GM19193 (cell line): ENCODE measurements at regions not wholly inside any gene's neighbourhood (a gene's known extent, or its start where the extent isn't known, plus 50 kb on each side); places are given as distances from the start of the nearest gene placed in this dataset.

Experiments used
- POLR2A ChIP-seq: IDR thresholded peaks from 4 replicates; pipeline ENCODE4 v1.6.1; 2011; ENCODE audit not compliant: insufficient read depth, insufficient read length; ENCODE audit errors: extremely low read depth

- TF ChIP-seq POLR2A, result no peak
Measured at GRCh38 chr10:90602862-90603610, 254.8 kb downstream of the HTR7 start.

GRCh38 chr10:90604636-90605035 is 253.2 kb downstream of the HTR7 start:
- TF ChIP-seq POLR2A, result no peak

- TF ChIP-seq POLR2A, result no peak
Measured at GRCh38 chr10:90605506-90605905, 252.3 kb downstream of the HTR7 start.

GRCh38 chr10:90612276-90612675 is 245.6 kb downstream of the HTR7 start:
- no peak for TF ChIP-seq POLR2A

- TF ChIP-seq POLR2A, result no peak
Measured at GRCh38 chr10:90614631-90615030, 243.2 kb downstream of the HTR7 start.

GRCh38 chr10:90621577-90621976 is 236.3 kb downstream of the HTR7 start:
- no peak for TF ChIP-seq POLR2A

- TF ChIP-seq POLR2A, result no peak
Measured at GRCh38 chr10:90635111-90635765, 222.6 kb downstream of the HTR7 start.

GRCh38 chr10:90640756-90641155 is 217.1 kb downstream of the HTR7 start:
- no peak for TF ChIP-seq POLR2A

- no peak for TF ChIP-seq POLR2A
Measured at GRCh38 chr10:90641731-90642130, 216.1 kb downstream of the HTR7 start.

GRCh38 chr10:90642136-90642535 is 215.7 kb downstream of the HTR7 start:
- no peak for TF ChIP-seq POLR2A

- TF ChIP-seq POLR2A, result no peak
Measured at GRCh38 chr10:90642650-90643049, 215.2 kb downstream of the HTR7 start.

GRCh38 chr10:90644165-90644564 is 213.7 kb downstream of the HTR7 start:
- TF ChIP-seq POLR2A, result no peak

GRCh38 chr10:90650858-90651257 is 207.0 kb downstream of the HTR7 start:
- no peak for TF ChIP-seq POLR2A

GRCh38 chr10:90652519-90652918 is 205.3 kb downstream of the HTR7 start:
- TF ChIP-seq POLR2A, result no peak

GRCh38 chr10:90658791-90659190 is 199.0 kb downstream of the HTR7 start:
- TF ChIP-seq POLR2A, result no peak
